ENCODE measurements at regions not wholly inside any gene's neighbourhood (a gene's known extent, or its start where the extent isn't known, plus 50 kb on each side); places are given as distances from the start of the nearest gene placed in this dataset.

DNA sequence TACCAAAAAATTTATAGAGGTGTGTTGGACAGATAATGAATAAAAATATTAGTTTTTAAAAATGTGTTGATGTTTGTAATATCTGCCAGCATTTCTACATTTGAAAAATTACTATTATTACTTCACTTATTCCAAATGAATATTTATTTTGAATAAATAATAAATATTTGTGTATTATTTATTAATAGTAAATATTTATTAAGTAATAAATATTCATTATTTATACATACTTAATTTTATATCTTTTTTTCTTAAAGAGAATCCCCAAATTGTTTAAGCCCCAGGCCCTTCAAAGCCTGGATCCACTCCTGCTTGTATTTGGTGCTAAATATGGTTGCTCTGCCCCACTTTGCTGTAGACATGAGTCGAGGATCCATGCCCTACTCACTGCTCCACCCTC lies 60.5 kb upstream of the HOPX start:
- H3K27me3 ChIP-seq, result no peaks in the 10 kb centered on the region
- H3K27ac ChIP-seq, result no peak overlapping the region
- H3K9me3 ChIP-seq, result no peaks in the 10 kb centered on the region
- peaks cover 6% of the 10 kb centered on the region for H3K4me1 ChIP-seq
- TF ChIP-seq POLR2A (IDR thresholded peaks at IDR 0.05) (no peak), EP300 (IDR thresholded peaks at IDR 0.05) (no peak), POLR2AphosphoS5 (IDR thresholded peaks at IDR 0.05) (no peak)
- TF ChIP-seq, protein P1, sequence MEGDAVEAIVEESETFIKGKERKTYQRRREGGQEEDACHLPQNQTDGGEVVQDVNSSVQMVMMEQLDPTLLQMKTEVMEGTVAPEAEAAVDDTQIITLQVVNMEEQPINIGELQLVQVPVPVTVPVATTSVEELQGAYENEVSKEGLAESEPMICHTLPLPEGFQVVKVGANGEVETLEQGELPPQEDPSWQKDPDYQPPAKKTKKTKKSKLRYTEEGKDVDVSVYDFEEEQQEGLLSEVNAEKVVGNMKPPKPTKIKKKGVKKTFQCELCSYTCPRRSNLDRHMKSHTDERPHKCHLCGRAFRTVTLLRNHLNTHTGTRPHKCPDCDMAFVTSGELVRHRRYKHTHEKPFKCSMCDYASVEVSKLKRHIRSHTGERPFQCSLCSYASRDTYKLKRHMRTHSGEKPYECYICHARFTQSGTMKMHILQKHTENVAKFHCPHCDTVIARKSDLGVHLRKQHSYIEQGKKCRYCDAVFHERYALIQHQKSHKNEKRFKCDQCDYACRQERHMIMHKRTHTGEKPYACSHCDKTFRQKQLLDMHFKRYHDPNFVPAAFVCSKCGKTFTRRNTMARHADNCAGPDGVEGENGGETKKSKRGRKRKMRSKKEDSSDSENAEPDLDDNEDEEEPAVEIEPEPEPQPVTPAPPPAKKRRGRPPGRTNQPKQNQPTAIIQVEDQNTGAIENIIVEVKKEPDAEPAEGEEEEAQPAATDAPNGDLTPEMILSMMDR (IDR thresholded peaks at IDR 0.05), result no peak
- WGBS, result 96% methylated on average over 1 of the region's 1 CpG
- H3K36me3 ChIP-seq, result no peaks in the 10 kb centered on the region
- DNase-seq (ENCODE audit: low spot score in 2 of 2), result no peak
- no peak overlapping the region for H3K4me3 ChIP-seq

DNA sequence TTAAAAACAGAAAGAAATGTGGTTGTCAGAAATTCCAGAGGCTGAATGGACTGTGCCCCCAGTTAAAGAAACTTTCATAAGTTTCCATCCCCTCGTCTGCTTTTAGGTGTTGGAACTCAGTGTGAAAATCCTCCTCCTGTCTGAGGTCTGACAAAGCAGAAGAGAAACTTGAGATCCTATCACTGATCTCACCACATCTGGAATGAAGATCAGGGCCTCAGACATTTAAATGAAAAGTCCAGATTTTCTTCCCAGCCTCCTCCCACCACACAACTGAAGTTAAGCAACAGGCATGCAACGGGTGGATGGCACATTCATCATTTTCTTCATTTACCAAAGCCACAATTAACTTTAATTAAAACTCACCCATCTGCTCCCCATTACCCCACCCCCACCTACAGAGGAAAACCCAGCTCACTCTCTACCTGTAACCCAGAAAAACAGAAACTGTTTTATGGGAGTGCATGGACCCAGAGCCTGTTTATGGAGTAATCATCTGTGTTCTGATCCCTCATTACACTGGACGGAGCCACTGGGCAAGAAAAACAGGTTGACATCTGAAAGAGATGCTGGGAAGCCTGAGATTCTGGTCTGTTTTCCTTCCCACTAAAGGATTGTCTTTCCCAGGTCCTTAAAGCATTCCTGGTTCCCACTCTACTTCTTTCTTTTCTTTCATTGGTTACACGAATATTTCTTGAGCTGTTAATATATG lies 58.1 kb upstream of the HOPX start:
- Histone ChIP-seq H3K36me3 (no peaks in the 10 kb centered on the region), H3K27me3 (no peaks in the 10 kb centered on the region), H3K4me1 (peaks cover 6% of the 10 kb centered on the region), H3K27ac (no peak overlapping the region), H3K9me3 (no peaks in the 10 kb centered on the region), H3K4me3 (no peak overlapping the region)
- TF ChIP-seq POLR2A (IDR thresholded peaks at IDR 0.05) (no peak), EP300 (IDR thresholded peaks at IDR 0.05) (no peak), POLR2AphosphoS5 (IDR thresholded peaks at IDR 0.05) (no peak)
- WGBS, result 42% methylated on average over 4 of the region's 4 CpGs
- DNase-seq (ENCODE audit: low spot score in 2 of 2), result no peak

DNA sequence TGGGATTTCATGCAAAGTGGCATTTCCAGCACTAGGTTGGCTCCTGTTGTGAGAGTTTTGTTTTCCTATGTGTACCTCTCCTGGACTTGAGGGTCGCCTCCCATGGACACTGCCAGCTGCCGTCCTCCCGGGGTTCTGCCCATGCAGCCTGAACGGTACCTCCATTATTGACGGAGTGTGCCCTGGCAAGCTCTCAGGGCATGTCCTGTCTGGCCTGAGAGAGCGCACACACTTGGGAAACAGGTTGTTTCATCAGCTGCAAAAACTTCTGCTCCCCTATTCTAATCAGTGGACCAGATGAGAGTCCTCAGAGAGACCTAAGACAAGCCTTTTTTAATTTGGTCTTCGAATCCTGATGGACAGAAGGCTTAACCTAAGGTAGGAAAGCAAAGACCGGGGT lies 56.6 kb upstream of the HOPX start:
- Histone ChIP-seq H3K9me3 (no peaks in the 10 kb centered on the region), H3K36me3 (no peaks in the 10 kb centered on the region), H3K27me3 (no peaks in the 10 kb centered on the region), H3K27ac (no peak overlapping the region), H3K4me3 (no peak overlapping the region), H3K4me1 (peaks cover 6% of the 10 kb centered on the region)
- DNase-seq (ENCODE audit: low spot score in 2 of 2), result no peak
- TF ChIP-seq, protein P1 (IDR thresholded peaks at IDR 0.05), result no peak
- peak in 1 of 3 donors; percentile 39 for TF ChIP-seq POLR2AphosphoS5 (IDR thresholded peaks at IDR 0.05)
- WGBS, result 49% methylated on average over 8 of the region's 8 CpGs

DNA sequence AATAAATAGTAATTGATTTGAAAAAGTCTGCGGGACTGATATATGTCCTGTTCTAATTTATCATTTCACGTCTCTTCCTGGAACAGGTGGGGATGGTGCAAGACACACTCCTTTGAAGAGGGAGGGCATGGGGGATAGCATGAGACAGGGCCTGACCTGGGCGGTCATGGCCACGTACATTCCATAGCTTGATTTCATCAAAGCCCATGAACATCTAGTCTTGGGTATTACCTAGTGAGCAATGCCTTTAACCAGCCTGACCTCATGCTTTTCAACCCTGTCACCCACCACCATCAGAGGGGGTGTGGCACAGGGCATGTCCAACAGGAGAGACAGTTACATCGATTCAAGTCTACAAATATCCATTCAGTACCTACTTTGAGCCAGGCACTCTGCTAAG lies 52.3 kb upstream of the HOPX start:
- DNase-seq (ENCODE audit: low spot score in 2 of 2), result no peak
- peaks cover 9% of the 10 kb centered on the region for H3K4me1 ChIP-seq
- H3K4me3 ChIP-seq, result no peak overlapping the region
- H3K27ac ChIP-seq, result no peak overlapping the region
- no peaks in the 10 kb centered on the region for H3K27me3 ChIP-seq
- H3K9me3 ChIP-seq, result no peaks in the 10 kb centered on the region
- 92% methylated on average over 5 of the region's 5 CpGs for WGBS
- H3K36me3 ChIP-seq, result no peaks in the 10 kb centered on the region
- TF ChIP-seq, protein P1 (IDR thresholded peaks at IDR 0.05), result no peak
- TF ChIP-seq EP300 (IDR thresholded peaks at IDR 0.05) (no peak), POLR2A (IDR thresholded peaks at IDR 0.05) (no peak), POLR2AphosphoS5 (IDR thresholded peaks at IDR 0.05) (no peak)

DNA sequence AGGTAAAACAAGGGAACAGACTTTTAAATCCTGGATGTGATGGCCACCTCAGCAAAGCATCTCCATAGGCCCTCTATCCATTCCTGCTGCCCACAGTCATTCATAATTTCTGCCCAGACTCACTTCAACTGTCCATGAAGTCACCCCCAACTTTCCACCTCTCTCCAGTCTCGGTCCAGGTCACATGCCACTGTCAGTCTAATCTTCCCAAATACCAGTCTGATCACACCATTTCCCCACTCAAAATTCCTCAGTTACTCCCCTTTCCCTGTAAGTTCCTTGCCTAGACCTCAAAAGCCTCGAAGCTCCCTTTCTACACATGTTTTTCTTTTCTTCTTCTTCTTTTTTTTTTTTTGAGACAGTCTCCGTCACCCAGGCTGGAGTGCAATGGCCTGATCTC lies 51.2 kb upstream of the HOPX start:
- Histone ChIP-seq H3K27me3 (no peaks in the 10 kb centered on the region), H3K9me3 (no peaks in the 10 kb centered on the region), H3K4me3 (no peak overlapping the region), H3K36me3 (no peaks in the 10 kb centered on the region), H3K27ac (no peak overlapping the region), H3K4me1 (peaks cover 3% of the 10 kb centered on the region)
- 78% methylated on average over 3 of the region's 3 CpGs for WGBS
- TF ChIP-seq POLR2AphosphoS5 (IDR thresholded peaks at IDR 0.05) (no peak), EP300 (IDR thresholded peaks at IDR 0.05) (no peak), POLR2A (IDR thresholded peaks at IDR 0.05) (no peak)
- TF ChIP-seq, protein P1 (IDR thresholded peaks at IDR 0.05), result no peak
- DNase-seq (ENCODE audit: low spot score in 2 of 2), result no peak

DNA sequence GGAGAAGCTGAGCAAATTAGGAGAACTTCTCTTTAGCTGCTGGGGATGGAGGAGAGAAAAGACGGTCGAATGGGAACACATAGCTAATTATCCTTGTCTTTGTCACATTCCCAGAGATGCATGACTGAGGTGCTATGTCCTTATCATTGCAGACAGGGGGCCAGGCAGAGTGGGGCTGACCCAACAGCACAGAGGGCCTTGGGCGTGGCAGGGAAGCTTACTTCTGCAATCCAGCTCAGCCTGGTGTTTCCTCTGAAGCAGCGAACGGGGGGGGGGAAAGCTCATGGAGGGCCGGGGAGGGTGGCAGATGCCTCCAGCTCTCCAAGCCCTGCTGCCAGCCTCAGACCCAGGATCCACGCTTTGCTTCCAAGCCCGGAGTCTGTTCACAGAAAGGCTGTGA lies 50.8 kb upstream of the HOPX start:
- H3K27me3 ChIP-seq, result no peaks in the 10 kb centered on the region
- no peak for TF ChIP-seq EP300 (IDR thresholded peaks at IDR 0.05)
- TF ChIP-seq POLR2AphosphoS5 (IDR thresholded peaks at IDR 0.05), result no peak
- TF ChIP-seq POLR2A (IDR thresholded peaks at IDR 0.05), result no peak
- TF ChIP-seq, protein P1 (IDR thresholded peaks at IDR 0.05), result no peak
- peaks cover 3% of the 10 kb centered on the region for H3K4me1 ChIP-seq
- H3K27ac ChIP-seq, result no peak overlapping the region
- H3K4me3 ChIP-seq, result no peak overlapping the region
- peak in 1 of 2 donors; percentile 69 for DNase-seq (ENCODE audit: low spot score in 2 of 2)
- 63% methylated on average over 8 of the region's 8 CpGs for WGBS
- no peaks in the 10 kb centered on the region for H3K9me3 ChIP-seq
- no peaks in the 10 kb centered on the region for H3K36me3 ChIP-seq

Data from suprapubic skin (tissue), 4 donors.